ENCODE measurements at regions not wholly inside any gene's neighbourhood (a gene's known extent, or its start where the extent isn't known, plus 50 kb on each side); places are given as distances from the start of the nearest gene placed in this dataset.
A peak's percentile ranks its signal among the peaks of the same experiment; 100 is the strongest.

- 49 to 60% methylated on average over 2 of the region's 2 CpGs for WGBS, 2 donors
- ATAC-seq (no peak), FAIRE-seq (no peak), DNase-seq (peak in 1 of 6 donors; percentile 25)
- H3K27me3 ChIP-seq: no peaks in the 10 kb centered on the region
- H3K27ac ChIP-seq: no peak overlapping the region
- H3K9me3 ChIP-seq: no peaks in the 10 kb centered on the region
- no peaks in the 10 kb centered on the region for H3K4me1 ChIP-seq
- no peaks in the 10 kb centered on the region for H3K36me3 ChIP-seq
- intact Hi-C loops (cut with DNase I): no loop called here
- TF ChIP-seq CTCF (IDR thresholded peaks at IDR 0.05): no peak
- H3K4me3 ChIP-seq: no peak overlapping the region
Measured at GRCh38 chr4:134665429-134665828, 463.8 kb upstream of the PABPC4L start.

GRCh38 chr4:134663742-134664141, 462.2 kb upstream of the PABPC4L start:
- 77 to 84% methylated on average over 1 of the region's 1 CpG for WGBS, 2 donors
- Histone ChIP-seq H3K36me3 (no peaks in the 10 kb centered on the region), H3K27me3 (no peaks in the 10 kb centered on the region), H3K9me3 (no peaks in the 10 kb centered on the region), H3K4me3 (no peak overlapping the region), H3K4me1 (no peaks in the 10 kb centered on the region), H3K27ac (no peak overlapping the region)
- TF ChIP-seq CTCF (IDR thresholded peaks at IDR 0.05): no peak
- intact Hi-C loops (cut with DNase I): no loop called here
- no peak for ATAC-seq
- DNase-seq: no peak
- no peak for FAIRE-seq

GRCh38 chr4:134650461-134650860, 448.9 kb upstream of the PABPC4L start:
- Histone ChIP-seq H3K4me3 (no peak overlapping the region), H3K27me3 (no peaks in the 10 kb centered on the region), H3K9me3 (no peaks in the 10 kb centered on the region), H3K36me3 (no peaks in the 10 kb centered on the region), H3K4me1 (no peaks in the 10 kb centered on the region), H3K27ac (no peak overlapping the region)
- no peak for TF ChIP-seq CTCF (IDR thresholded peaks at IDR 0.05)
- DNase-seq (no peak), FAIRE-seq (no peak), ATAC-seq (peak in 1 of 4 donors; percentile 35)
- intact Hi-C loops (cut with DNase I): no loop called here
- WGBS, 2 donors: 33 to 47% methylated on average over 2 of the region's 2 CpGs

- no peak for FAIRE-seq
- TF ChIP-seq CTCF (IDR thresholded peaks at IDR 0.05): no peak
- H3K4me3 ChIP-seq: no peak overlapping the region
- no peaks in the 10 kb centered on the region for H3K4me1 ChIP-seq
- 98 to 99% methylated on average over 2 of the region's 2 CpGs for WGBS, 2 donors
- H3K27me3 ChIP-seq: no peaks in the 10 kb centered on the region
- no peak for ATAC-seq
- H3K27ac ChIP-seq: no peak overlapping the region
- H3K9me3 ChIP-seq: no peaks in the 10 kb centered on the region
- intact Hi-C loops (cut with DNase I): no loop called here
- no peaks in the 10 kb centered on the region for H3K36me3 ChIP-seq
- DNase-seq: no peak
Measured at GRCh38 chr4:134645778-134646177, 444.2 kb upstream of the PABPC4L start.

- Histone ChIP-seq H3K9me3 (no peaks in the 10 kb centered on the region), H3K4me1 (peaks cover 0 to 5% (median 0%) of the 10 kb centered on the region in 3 donors), H3K36me3 (no peaks in the 10 kb centered on the region), H3K27me3 (no peaks in the 10 kb centered on the region), H3K4me3 (peak overlapping the region in 1 of 4 donors; percentile 24), H3K27ac (no peak overlapping the region)
- no peak for TF ChIP-seq CTCF (IDR thresholded peaks at IDR 0.05)
- no peak for FAIRE-seq
- intact Hi-C loops (cut with DNase I): no loop called here
- DNase-seq: no peak
- WGBS, 2 donors: 19 to 20% methylated on average over 7 of the region's 7 CpGs
- ATAC-seq: peak; percentile 11 to 65 (median 42)
Measured at GRCh38 chr4:134636338-134637051, 434.9 kb upstream of the PABPC4L start.

All from pancreas (tissue), 10 donors.